NB4 (cell line): ENCODE measurements at regions not wholly inside any gene's neighbourhood (a gene's known extent, or its start where the extent isn't known, plus 50 kb on each side); places are given as distances from the start of the nearest gene placed in this dataset.

ENCODE experiments used
- DNase-seq: peaks from one replicate; pipeline ENCODE4 v3.0.0; 2010; ENCODE audit warnings: low read depth
- H3K4me3 ChIP-seq: one replicate; pipeline ENCODE4 v1.5.1; 2011; ENCODE audit warnings: mild to moderate bottlenecking, low read depth, low read length, moderate library complexity
- CTCF ChIP-seq: IDR thresholded peaks from one replicate; pipeline ENCODE4 v1.5.1; 2012; ENCODE audit warnings: low read depth, low read length
- MAX ChIP-seq: IDR thresholded peaks from 2 replicates; pipeline ENCODE4 v1.6.1; 2011; ENCODE audit warnings: low read depth, low read length
- MYC ChIP-seq: IDR thresholded peaks from 2 replicates; pipeline ENCODE4 v1.6.1; 2011; ENCODE audit warnings: low read depth, low read length
- POLR2A ChIP-seq: IDR thresholded peaks from 2 replicates; pipeline ENCODE4 v1.6.1; 2011; ENCODE audit warnings: mild to moderate bottlenecking; ENCODE audit not compliant: insufficient read length; ENCODE audit errors: extremely low read depth

DNA sequence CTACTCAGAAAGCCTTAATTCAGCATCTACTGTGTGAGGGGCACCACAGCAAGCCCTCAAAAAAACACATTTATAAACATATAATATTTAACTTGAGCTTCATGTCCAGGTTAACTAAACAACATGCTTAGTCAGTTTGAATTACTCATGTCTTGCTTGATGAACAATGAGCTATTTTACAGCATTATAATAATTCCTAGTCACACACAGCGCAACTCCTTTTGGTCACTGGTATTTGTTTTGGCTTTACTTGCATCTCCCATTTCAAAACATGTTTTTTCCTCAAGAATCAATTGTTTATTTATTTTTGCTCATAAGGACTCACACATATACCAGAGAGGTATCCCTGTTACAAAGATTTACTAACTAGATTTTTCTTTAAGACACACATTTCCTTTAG lies 616.7 kb upstream of the DAB2 start:
- no peak overlapping the region for H3K4me3 ChIP-seq
- DNase-seq: no peak
- TF ChIP-seq POLR2A (no peak), MYC (no peak), MAX (no peak), CTCF (no peak)

GRCh38 chr5:40037713-40038112 lies 612.9 kb upstream of the DAB2 start:
- no peak overlapping the region for H3K4me3 ChIP-seq
- TF ChIP-seq CTCF: no peak
- TF ChIP-seq MYC: no peak
- no peak for TF ChIP-seq MAX
- no peak for TF ChIP-seq POLR2A
- no peak for DNase-seq

GRCh38 chr5:40034441-40034840 lies 609.7 kb upstream of the DAB2 start:
- H3K4me3 ChIP-seq: no peak overlapping the region
- DNase-seq: no peak
- TF ChIP-seq MYC (no peak), CTCF (no peak), POLR2A (no peak)

- TF ChIP-seq MYC: no peak
- TF ChIP-seq POLR2A: no peak
- no peak for TF ChIP-seq MAX
- no peak overlapping the region for H3K4me3 ChIP-seq
- no peak for DNase-seq
These were observed 608.6 kb upstream of the DAB2 start for GRCh38 chr5:40033411-40033810.

DNA sequence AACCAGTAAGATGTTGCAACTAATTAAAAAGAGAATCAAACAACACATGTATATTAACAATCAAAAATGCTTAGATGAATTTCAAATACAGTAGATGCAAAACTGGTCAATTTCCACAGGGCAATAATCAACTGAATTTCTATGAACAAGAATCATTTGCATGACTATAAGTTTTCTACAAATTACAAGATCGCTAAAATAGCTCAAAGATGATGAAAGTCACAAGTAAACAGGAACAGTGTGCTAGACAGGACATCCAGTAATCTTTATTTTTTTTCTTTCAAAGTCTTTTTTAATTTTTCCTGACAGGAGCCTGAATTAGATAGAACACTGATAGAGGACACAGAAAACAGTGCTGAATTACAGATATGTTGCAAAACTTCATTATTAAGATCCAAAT lies 608.2 kb upstream of the DAB2 start:
- no peak for TF ChIP-seq POLR2A
- no peak overlapping the region for H3K4me3 ChIP-seq
- no peak for DNase-seq

DNA sequence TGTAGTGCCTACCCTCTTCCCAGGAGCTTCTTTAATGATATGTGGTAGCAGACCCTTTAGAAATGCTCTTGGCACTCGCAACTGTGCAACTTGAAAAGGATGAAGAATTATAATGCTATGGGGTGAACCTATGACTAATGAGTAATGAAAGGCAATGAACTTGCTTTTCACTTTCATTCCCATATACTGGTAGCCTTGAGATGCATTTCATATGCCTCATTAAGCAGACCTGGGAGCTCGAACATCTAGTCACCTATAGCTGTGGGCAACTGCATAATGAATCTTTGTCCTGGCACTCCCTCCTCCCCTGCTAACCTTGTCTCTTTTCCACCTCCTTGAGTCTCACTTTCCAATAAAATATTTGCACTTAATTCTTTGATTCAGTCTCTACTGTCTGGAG lies 605.9 kb upstream of the DAB2 start:
- TF ChIP-seq CTCF (no peak), MAX (no peak), POLR2A (no peak), MYC (no peak)
- H3K4me3 ChIP-seq: no peak overlapping the region
- DNase-seq: no peak

DNA sequence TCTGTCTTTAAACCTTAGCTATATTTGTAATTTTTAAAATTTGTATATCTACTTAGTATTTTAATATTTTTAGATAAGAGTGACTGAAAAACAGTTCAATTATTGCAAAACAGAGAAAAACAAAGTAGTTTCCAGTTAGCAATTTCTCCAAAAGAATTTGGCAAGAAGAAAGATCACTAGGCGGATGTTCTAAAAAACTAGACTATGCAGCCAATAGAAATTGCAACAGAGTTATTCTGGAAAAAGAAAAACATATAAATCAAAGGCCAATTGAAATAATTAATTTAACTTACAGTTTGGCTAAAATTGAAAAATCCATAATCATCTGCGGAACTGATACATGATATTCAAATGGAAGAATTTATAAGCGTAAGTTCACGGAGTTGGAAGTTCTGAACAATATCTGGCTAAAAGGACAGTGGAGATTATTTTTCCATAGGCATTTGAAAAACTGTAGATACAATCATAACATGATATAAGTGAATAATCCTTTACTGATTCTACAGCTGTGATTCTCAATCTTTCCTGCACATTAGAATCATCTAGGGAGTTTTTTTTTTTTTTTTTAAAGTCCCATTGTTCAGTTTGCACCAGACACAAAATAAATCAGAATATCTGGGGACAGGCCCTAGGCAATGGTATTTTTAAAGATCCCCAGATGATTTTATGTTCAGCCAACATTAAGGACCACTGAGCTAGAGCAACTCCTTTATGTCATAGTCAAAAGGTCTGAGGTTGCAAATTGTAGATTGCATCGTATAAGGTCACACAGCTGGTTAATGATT lies 605.1 kb upstream of the DAB2 start:
- no peak overlapping the region for H3K4me3 ChIP-seq
- no peak for TF ChIP-seq MYC
- TF ChIP-seq MAX: no peak
- TF ChIP-seq POLR2A: no peak
- no peak for DNase-seq
